ENCODE measurements at regions not wholly inside any gene's neighbourhood (a gene's known extent, or its start where the extent isn't known, plus 50 kb on each side); places are given as distances from the start of the nearest gene placed in this dataset.
A peak's percentile ranks its signal among the peaks of the same experiment; 100 is the strongest.

DNA sequence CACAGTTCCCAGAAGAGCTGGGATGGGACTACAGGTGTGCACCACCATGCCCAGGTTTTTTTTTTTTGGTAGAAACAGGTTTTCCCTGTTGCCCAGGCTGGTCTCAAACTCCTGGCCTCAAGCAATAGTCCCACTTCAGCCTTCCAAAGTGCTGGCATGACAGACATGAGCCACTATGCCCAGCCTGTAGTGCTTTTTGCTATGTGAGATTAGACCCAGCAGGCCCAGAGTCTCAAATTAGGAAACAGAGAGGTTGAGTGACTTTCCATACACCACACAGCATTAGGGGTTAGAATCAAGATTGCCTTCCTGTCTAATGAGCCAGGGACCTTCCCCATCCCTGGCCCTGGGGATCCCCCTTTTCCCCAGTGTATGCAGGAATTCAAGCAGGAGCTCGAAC, 90.8 kb upstream of the KCTD7 start:
- no peak overlapping the region for H3K4me3 ChIP-seq
- no peak for ATAC-seq
- TF ChIP-seq, protein P1, sequence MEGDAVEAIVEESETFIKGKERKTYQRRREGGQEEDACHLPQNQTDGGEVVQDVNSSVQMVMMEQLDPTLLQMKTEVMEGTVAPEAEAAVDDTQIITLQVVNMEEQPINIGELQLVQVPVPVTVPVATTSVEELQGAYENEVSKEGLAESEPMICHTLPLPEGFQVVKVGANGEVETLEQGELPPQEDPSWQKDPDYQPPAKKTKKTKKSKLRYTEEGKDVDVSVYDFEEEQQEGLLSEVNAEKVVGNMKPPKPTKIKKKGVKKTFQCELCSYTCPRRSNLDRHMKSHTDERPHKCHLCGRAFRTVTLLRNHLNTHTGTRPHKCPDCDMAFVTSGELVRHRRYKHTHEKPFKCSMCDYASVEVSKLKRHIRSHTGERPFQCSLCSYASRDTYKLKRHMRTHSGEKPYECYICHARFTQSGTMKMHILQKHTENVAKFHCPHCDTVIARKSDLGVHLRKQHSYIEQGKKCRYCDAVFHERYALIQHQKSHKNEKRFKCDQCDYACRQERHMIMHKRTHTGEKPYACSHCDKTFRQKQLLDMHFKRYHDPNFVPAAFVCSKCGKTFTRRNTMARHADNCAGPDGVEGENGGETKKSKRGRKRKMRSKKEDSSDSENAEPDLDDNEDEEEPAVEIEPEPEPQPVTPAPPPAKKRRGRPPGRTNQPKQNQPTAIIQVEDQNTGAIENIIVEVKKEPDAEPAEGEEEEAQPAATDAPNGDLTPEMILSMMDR (IDR thresholded peaks at IDR 0.05), result no peak
- WGBS, 2 donors, result 67 to 74% methylated on average over 1 of the region's 1 CpG
- DNase-seq, result no peak
- no peaks in the 10 kb centered on the region for H3K9me3 ChIP-seq
- no peaks in the 10 kb centered on the region for H3K27me3 ChIP-seq
- peaks cover 0 to 30% (median 0%) of the 10 kb centered on the region in 9 donors for H3K36me3 ChIP-seq
- H3K4me1 ChIP-seq, result peaks cover 0 to 12% (median 0%) of the 10 kb centered on the region in 9 donors
- no peak overlapping the region for H3K27ac ChIP-seq
- intact Hi-C loops (cut with DNase I), result no loop called here

DNA sequence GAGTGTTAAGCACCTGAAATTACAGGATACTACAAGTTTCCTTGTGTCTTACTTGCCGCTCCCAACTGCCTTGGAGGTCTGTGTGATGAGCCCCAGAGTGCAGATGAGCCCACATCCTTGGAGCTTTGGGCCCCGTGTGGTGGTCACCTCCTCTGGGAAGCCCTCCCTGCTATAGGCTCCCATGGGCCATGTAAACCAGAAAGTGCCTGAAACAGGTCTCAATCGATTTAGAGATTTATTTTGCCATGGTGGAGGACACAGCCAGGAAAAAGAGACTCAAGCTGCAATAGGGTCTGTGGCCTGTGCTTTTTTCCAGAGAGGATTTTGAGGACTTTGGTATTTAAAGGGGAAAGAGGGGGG, 89.4 kb upstream of the KCTD7 start:
- H3K27ac ChIP-seq, result no peak overlapping the region
- H3K4me3 ChIP-seq, result no peak overlapping the region
- peaks cover 0 to 37% (median 1%) of the 10 kb centered on the region in 9 donors for H3K36me3 ChIP-seq
- H3K4me1 ChIP-seq, result peaks cover 0 to 15% (median 0%) of the 10 kb centered on the region in 9 donors
- H3K9me3 ChIP-seq, result no peaks in the 10 kb centered on the region
- 92 to 93% methylated on average over 3 of the region's 3 CpGs for WGBS, 2 donors
- intact Hi-C loops (cut with DNase I), result no loop called here
- no peak for ATAC-seq
- no peaks in the 10 kb centered on the region for H3K27me3 ChIP-seq
- TF ChIP-seq, protein P1 (IDR thresholded peaks at IDR 0.05), result no peak
- DNase-seq, result no peak

DNA sequence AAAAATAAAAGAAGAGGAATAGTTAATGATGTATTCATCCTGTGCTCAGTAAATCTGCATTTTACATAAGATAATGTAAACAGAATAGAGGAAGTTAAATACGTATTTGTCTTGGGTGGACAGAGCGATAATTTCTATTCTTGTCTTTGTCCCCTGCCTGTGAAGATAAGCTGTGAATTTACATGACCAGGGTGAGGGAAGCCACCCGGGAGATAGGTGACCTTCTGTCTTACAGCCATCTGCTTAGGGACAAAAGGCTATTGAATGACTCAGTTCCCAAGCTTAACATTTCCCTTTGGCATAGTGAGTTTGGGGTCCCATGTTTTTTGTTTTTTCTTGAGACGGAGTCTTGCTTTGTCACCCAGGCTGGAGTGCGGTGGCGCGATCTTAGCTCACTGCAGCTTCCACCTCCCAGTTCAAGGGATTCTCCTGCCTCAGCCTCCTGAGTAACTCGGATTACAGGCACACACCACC, 88.7 kb upstream of the KCTD7 start:
- DNase-seq, result no peak
- Histone ChIP-seq H3K4me3 (no peak overlapping the region), H3K27me3 (no peaks in the 10 kb centered on the region), H3K4me1 (peaks cover 0 to 15% (median 0%) of the 10 kb centered on the region in 9 donors), H3K9me3 (no peaks in the 10 kb centered on the region), H3K36me3 (peaks cover 0 to 44% (median 8%) of the 10 kb centered on the region in 9 donors), H3K27ac (peak overlapping the region in 5 of 10 donors; percentile 9 to 58 (median 35))
- TF ChIP-seq, protein P1 (IDR thresholded peaks at IDR 0.05), result no peak
- WGBS, 2 donors, result 76 to 78% methylated on average over 8 of the region's 8 CpGs
- intact Hi-C loops (cut with DNase I), result no loop called here
- ATAC-seq, result peak in 4 of 8 donors; percentile 46 to 79 (median 58)

DNA sequence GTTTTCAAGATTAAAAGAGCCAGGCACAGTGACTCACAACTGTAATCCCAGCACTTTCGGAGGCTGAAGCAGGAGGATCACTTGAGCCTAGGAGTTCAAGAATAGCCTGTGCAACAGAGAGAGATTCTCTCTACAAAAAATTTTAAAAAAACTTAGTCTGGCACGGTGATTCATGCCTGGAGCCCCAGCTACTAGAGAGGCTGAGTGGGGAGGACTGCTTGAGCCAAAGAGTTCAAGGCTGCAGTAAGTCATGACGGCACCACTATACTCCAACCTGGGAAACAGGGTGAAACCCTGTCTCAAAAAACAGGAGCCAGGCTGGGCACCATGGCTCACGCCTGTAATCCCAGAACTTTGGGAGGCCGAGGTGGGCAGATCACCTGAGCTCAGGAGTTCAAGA, 86.6 kb upstream of the KCTD7 start:
- no peaks in the 10 kb centered on the region for H3K9me3 ChIP-seq
- H3K27me3 ChIP-seq, result no peaks in the 10 kb centered on the region
- TF ChIP-seq, protein P1 (IDR thresholded peaks at IDR 0.05), result no peak
- intact Hi-C loops (cut with DNase I), result no loop called here
- WGBS, 2 donors, result 93 to 95% methylated on average over 5 of the region's 5 CpGs
- H3K4me1 ChIP-seq, result peaks cover 0 to 15% (median 0%) of the 10 kb centered on the region in 9 donors
- no peak overlapping the region for H3K4me3 ChIP-seq
- ATAC-seq (no peak), DNase-seq (no peak)
- no peak overlapping the region for H3K27ac ChIP-seq
- H3K36me3 ChIP-seq, result peaks cover 0 to 53% (median 19%) of the 10 kb centered on the region in 9 donors
